Astrocyte of the cerebellum (primary cell): ENCODE measurements at regions not wholly inside any gene's neighbourhood (a gene's known extent, or its start where the extent isn't known, plus 50 kb on each side); places are given as distances from the start of the nearest gene placed in this dataset.

ENCODE experiments used
- DNase-seq: peaks from one replicate; pipeline ENCODE4 v3.0.0-alpha.2; 2011; ENCODE audit warnings: low read depth
- H3K4me3 ChIP-seq: 2 replicates; pipeline ENCODE4 v1.5.1; 2011; ENCODE audit warnings: mild to moderate bottlenecking, low read depth, low read length, moderate library complexity
- in situ Hi-C: cut with HindIII; loops from 2 replicates; pipeline ENCODE4 v1.10.0; 2017; ENCODE audit warnings: low sequenced_read_pairs
- TF ChIP-seq, protein P1 (sequence below): IDR thresholded peaks from 2 replicates; pipeline ENCODE4 v1.5.1; 2012; ENCODE audit warnings: low read length, low read depth, moderate library complexity, mild to moderate bottlenecking; ENCODE audit errors: missing control alignments

DNA sequence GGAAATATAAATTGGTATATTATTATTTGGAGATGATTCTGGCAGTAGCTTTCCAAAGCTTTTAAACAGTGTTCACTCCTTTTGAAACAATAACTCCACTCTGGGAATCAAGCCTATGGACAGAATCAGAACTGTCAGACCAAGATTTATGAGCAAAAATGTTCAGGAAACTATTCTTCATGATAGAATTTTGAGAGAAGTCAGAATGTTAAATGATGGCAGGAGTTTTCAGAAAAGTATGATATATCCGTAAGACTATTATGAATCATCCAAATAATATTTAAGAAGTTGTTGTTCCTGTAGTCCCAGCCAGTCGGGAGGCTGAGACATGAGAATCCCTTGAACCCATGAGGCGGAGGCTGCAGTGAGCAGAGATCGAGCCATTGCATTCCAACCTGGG, 50.5 kb upstream of the ADGRG2 start:
- DNase-seq: no peak
- TF ChIP-seq, protein P1, sequence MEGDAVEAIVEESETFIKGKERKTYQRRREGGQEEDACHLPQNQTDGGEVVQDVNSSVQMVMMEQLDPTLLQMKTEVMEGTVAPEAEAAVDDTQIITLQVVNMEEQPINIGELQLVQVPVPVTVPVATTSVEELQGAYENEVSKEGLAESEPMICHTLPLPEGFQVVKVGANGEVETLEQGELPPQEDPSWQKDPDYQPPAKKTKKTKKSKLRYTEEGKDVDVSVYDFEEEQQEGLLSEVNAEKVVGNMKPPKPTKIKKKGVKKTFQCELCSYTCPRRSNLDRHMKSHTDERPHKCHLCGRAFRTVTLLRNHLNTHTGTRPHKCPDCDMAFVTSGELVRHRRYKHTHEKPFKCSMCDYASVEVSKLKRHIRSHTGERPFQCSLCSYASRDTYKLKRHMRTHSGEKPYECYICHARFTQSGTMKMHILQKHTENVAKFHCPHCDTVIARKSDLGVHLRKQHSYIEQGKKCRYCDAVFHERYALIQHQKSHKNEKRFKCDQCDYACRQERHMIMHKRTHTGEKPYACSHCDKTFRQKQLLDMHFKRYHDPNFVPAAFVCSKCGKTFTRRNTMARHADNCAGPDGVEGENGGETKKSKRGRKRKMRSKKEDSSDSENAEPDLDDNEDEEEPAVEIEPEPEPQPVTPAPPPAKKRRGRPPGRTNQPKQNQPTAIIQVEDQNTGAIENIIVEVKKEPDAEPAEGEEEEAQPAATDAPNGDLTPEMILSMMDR: no peak
- in situ Hi-C loops: no loop called here
- no peak overlapping the region for H3K4me3 ChIP-seq

DNA sequence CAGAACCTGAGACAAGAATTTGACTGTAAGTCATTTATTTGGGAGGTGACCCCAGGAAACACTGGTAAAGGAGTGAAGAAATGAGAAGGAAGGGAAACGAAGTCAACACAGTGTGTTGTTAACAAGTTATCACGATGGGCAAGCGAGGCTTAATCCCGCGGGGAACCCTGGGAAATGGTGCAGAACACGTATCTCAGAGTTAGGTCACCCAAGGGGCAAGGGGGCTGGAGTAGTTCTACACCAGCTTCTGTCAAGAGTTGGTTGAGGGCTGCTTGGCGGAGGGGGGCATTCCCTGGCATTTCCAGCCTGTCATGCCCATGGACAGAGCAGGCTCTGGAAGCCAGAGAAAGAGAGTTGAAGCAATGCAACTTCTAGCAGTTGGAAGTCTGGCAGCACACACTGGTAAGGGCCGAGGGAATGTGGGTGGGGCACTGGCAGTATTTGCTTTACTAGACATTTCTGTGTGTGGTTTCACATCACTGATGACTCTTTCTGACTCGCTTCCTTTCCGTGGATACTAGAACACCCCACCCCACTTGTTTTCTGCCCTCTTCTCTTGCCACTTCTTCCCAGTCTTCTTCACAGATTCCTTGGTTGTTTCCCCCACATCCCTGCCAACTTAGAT, 52.2 kb upstream of the ADGRG2 start:
- in situ Hi-C loops: no loop called here
- no peak overlapping the region for H3K4me3 ChIP-seq
- TF ChIP-seq, protein P1: no peak
- DNase-seq: no peak

DNA sequence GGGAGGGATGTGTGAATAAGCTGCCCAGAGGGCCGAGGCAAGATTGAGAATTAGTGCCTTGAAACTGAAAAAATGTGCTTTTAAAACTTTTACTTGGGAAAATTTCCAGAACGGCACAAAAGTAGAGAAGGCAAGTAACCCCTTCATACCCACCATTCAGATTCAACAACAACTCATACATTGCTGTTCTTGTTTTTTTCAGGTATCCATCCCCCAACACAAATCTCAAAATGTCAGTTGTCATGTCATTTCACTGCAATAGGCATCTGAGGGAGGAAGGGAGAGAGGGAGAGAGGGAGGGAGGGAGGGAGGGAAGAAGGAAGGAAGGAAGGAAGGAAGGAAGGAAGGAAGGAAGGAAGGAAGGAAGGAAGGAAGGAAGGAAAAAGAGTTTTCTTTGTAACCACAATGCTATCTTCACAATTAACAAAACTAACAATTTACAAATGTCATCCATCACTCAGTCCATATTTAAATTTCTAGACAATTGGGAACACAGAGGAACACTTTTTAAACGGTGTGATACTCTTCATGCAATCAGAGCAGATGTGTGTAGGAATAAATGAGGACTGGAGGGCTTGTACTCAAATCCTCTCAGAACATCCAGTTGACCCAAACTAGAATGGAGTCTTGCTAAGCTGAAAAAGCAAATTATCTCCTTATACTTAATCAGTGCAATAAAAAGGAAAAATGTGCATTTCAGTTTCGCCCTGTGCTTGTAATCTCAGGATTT, 54.8 kb upstream of the ADGRG2 start:
- H3K4me3 ChIP-seq: no peak overlapping the region
- no peak for DNase-seq
- TF ChIP-seq, protein P1: no peak
- in situ Hi-C loops: no loop called here

DNA sequence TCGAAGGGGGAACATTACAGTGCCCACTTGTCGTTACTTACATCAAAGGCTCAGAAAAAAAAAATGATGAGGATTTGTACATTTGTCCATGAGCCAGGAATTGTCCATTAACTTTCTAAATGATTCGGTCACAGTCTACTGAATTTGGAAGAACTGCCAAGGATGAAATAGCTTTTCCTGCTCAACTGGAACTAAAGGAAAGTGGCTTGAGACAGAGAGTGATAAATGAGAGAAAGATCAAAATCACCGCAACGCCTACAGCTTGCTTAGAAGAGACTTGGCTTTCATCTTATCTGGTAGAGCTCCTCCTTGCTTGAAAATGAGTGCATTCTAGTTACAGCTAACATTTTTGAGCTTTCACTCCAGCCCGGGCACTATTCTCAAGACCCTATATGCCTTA, 55.5 kb upstream of the ADGRG2 start:
- in situ Hi-C loops: no loop called here
- TF ChIP-seq, protein P1: no peak
- H3K4me3 ChIP-seq: no peak overlapping the region
- no peak for DNase-seq

DNA sequence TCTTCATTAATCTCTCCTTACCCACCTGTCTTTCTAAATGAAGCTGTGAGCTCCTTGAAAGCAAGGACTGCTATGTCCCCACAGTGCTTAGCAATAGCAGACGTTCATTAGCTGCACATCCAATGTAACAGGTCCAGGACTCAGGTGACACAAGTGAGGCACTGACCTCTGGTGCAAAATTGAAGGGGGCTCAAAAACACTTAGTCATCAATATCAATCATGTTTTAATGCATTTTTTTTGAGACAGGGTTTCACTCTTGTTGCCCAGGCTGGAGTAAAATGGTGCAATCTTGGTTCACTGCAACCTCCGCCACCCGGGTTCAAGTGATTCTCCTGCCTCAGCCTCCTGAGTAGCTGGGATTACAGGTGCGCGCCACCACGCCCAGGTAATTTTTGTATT, 56.1 kb upstream of the ADGRG2 start:
- H3K4me3 ChIP-seq: no peak overlapping the region
- TF ChIP-seq, protein P1: no peak
- DNase-seq: no peak
- in situ Hi-C loops: no loop called here

DNA sequence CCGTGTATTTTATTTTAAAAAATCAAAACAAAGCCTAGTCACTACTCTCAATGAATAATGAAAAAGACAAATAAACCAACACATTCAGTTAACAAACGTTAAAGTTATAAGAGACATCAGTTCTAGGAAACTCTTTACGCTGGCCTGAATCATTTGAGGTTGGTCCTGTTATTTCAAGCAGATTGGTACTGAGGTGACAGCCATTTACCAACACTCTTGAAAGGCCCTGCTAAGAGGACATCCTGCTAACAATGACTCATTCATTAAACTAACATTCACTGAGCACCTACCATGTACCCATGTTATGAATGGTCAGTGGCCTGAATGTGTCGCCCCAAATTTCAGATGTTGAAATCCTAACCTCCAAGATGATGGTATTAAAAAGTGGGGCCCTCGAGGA, 57.1 kb upstream of the ADGRG2 start:
- no peak for DNase-seq
- TF ChIP-seq, protein P1: no peak
- no peak overlapping the region for H3K4me3 ChIP-seq
- in situ Hi-C loops: no loop called here
